Smooth muscle cell (in vitro differentiated cells): ENCODE measurements at regions not wholly inside any gene's neighbourhood (a gene's known extent, or its start where the extent isn't known, plus 50 kb on each side); places are given as distances from the start of the nearest gene placed in this dataset.

Source experiments
- DNase-seq: peaks from one replicate; lab custom pipeline; 2025; ENCODE audit not compliant: unreplicated experiment; lab: John Stamatoyannopoulos, UW
- H2AFZ ChIP-seq: fragments of 200-600 bp; sonication (generic); 2 replicates; pipeline ENCODE4 v1.6.0; 2016; ENCODE audit warnings: antibody characterized with exemption, low read depth, mild to moderate bottlenecking
- H3F3A ChIP-seq: fragments of 200-600 bp; sonication (generic); 2 replicates; pipeline ENCODE4 v1.6.0; 2017; ENCODE audit warnings: antibody characterized with exemption, low read depth
- H3K27ac ChIP-seq: fragments of 200-600 bp; sonication (generic); 2 replicates; pipeline ENCODE4 v1.5.1; 2016; ENCODE audit warnings: low read depth, mild to moderate bottlenecking
- H3K27me3 ChIP-seq: fragments of 200-600 bp; sonication (generic); 2 replicates; pipeline ENCODE4 v1.6.1; 2016; ENCODE audit warnings: low read depth, mild to moderate bottlenecking
- H3K36me3 ChIP-seq: fragments of 200-600 bp; sonication (generic); 2 replicates; pipeline ENCODE4 v1.5.1; 2016; ENCODE audit warnings: low read depth
- H3K4me1 ChIP-seq: fragments of 200-600 bp; sonication (generic); 2 replicates; pipeline ENCODE4 v1.5.1; 2016; ENCODE audit warnings: low read depth
- H3K4me2 ChIP-seq: fragments of 200-600 bp; sonication (generic); 2 replicates; pipeline ENCODE4 v1.6.0; 2016; ENCODE audit warnings: mild to moderate bottlenecking
- H3K4me3 ChIP-seq: fragments of 200-600 bp; sonication (generic); 2 replicates; pipeline ENCODE4 v1.5.1; 2016; ENCODE audit warnings: mild to moderate bottlenecking
- H3K79me2 ChIP-seq: fragments of 200-600 bp; sonication (generic); 2 replicates; pipeline ENCODE4 v1.6.0; 2016; ENCODE audit warnings: low read depth, mild to moderate bottlenecking
- H3K9ac ChIP-seq: fragments of 200-600 bp; sonication (generic); 2 replicates; pipeline ENCODE4 v1.6.0; 2016; ENCODE audit warnings: low read depth
- H3K9me3 ChIP-seq: fragments of 200-600 bp; sonication (generic); replicated peaks from 2 replicates; pipeline ENCODE4 v1.5.1; 2016; ENCODE audit warnings: low read depth
- H4K20me1 ChIP-seq: fragments of 200-600 bp; sonication (generic); 2 replicates; pipeline ENCODE4 v1.6.0; 2016; ENCODE audit warnings: low read depth
- CTCF ChIP-seq: fragments of 200-600 bp; sonication (generic); IDR thresholded peaks from 2 replicates; pipeline ENCODE4 v1.5.1; 2017; ENCODE audit warnings: borderline replicate concordance, mild to moderate bottlenecking, antibody characterized with exemption; ENCODE audit not compliant: insufficient read depth, poor library complexity, severe bottlenecking
- WGBS: methylation state at CpG from one replicate; pipeline ENCODE4 v1.1.7; 2016; ENCODE audit warnings: low lambda C conversion rate; 5-methylcytosine and 5-hydroxymethylcytosine counted together

GRCh38 chr10:33103863-33104379 is 145.9 kb upstream of the ITGB1 start:
- no peak overlapping the region for H2AFZ ChIP-seq
- no peak overlapping the region for H3K9ac ChIP-seq
- no peak overlapping the region for H3K27ac ChIP-seq
- no peak for TF ChIP-seq CTCF
- WGBS, result 92% methylated on average over 5 of the region's 5 CpGs
- no peak overlapping the region for H3K4me2 ChIP-seq
- DNase-seq, result no peak
- H3K4me3 ChIP-seq, result no peak overlapping the region
- no peaks in the 10 kb centered on the region for H4K20me1 ChIP-seq
- H3F3A ChIP-seq, result no peaks in the 10 kb centered on the region
- H3K4me1 ChIP-seq, result no peaks in the 10 kb centered on the region
- H3K27me3 ChIP-seq, result no peaks in the 10 kb centered on the region
- H3K79me2 ChIP-seq, result no peaks in the 10 kb centered on the region
- H3K9me3 ChIP-seq, result no peaks in the 10 kb centered on the region
- no peaks in the 10 kb centered on the region for H3K36me3 ChIP-seq

- WGBS, result 81% methylated on average over 5 of the region's 5 CpGs
- no peak for DNase-seq
- Histone ChIP-seq H3K79me2 (no peaks in the 10 kb centered on the region), H3K27ac (no peak overlapping the region), H2AFZ (no peak overlapping the region), H3K27me3 (no peaks in the 10 kb centered on the region), H3K9me3 (no peaks in the 10 kb centered on the region), H3K4me2 (no peak overlapping the region), H3K36me3 (no peaks in the 10 kb centered on the region), H3F3A (no peaks in the 10 kb centered on the region), H3K4me1 (no peaks in the 10 kb centered on the region), H3K4me3 (no peak overlapping the region), H3K9ac (no peak overlapping the region), H4K20me1 (no peaks in the 10 kb centered on the region)
- TF ChIP-seq CTCF, result no peak
These were observed 144.0 kb upstream of the ITGB1 start for GRCh38 chr10:33102071-33102470.

DNA sequence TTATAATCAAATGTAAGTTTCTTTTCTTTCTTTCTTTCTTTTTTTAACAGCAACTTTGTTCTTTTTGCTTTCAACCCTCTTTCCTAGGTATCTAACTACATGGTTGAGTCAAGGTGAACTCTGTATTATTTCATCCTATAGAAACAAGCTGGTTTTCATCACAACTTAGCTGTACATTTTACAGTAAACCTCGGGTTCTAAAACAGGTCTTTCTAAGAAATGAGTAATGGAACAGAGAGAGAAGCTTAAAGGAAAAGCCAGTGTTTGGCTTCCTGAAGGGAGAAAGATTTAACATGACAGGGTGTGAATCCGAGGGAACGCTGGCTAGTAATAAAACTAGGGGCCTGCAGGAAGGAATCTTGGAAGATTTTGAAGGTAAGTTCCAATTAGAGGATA is 143.4 kb upstream of the ITGB1 start:
- Histone ChIP-seq H3K9me3 (no peaks in the 10 kb centered on the region), H3K79me2 (no peaks in the 10 kb centered on the region), H3K9ac (no peak overlapping the region), H3F3A (no peaks in the 10 kb centered on the region), H3K4me2 (peak overlapping the region; percentile 41), H2AFZ (peak overlapping the region; percentile 58), H3K27ac (peak overlapping the region; percentile 51), H3K4me1 (no peaks in the 10 kb centered on the region), H3K4me3 (no peak overlapping the region), H3K27me3 (no peaks in the 10 kb centered on the region), H3K36me3 (no peaks in the 10 kb centered on the region), H4K20me1 (no peaks in the 10 kb centered on the region)
- no peak for TF ChIP-seq CTCF
- no peak for DNase-seq
- 26% methylated on average over 3 of the region's 3 CpGs for WGBS

DNA sequence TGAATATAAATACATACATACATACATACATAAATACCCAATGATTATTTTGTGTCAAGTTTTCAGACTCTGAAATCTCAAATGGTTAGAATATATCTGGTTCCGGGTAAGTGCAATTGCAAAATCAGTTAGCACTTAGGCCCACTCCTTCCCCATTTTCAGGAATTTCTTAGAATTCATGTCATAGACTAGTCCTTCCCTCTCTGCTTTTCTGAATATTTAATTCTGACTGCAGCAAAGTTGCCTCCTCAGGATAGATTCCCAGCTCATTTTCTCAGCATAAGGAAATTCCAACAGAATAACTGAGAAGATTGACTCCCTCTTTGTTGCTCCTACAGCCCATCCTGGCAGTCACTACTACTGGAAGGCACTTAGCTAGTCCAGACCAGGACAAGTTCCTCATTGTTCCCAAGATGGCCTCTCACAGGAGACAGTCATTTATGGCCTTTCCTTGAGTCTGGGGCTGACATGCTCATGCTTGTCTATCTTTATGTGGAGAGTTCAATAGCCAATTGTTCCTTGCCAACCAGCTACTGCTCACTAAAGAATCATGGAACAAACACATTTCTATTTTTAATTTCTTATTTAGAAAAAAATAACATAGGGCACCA is 142.9 kb upstream of the ITGB1 start:
- H3K4me1 ChIP-seq, result no peaks in the 10 kb centered on the region
- WGBS, result 92% methylated on average over 1 of the region's 1 CpG
- H3K79me2 ChIP-seq, result no peaks in the 10 kb centered on the region
- H3K27ac ChIP-seq, result peak overlapping the region; percentile 51
- H3K9me3 ChIP-seq, result no peaks in the 10 kb centered on the region
- peak overlapping the region; percentile 41 for H3K4me2 ChIP-seq
- no peaks in the 10 kb centered on the region for H3K27me3 ChIP-seq
- DNase-seq, result no peak
- no peaks in the 10 kb centered on the region for H3F3A ChIP-seq
- peak overlapping the region; percentile 58 for H2AFZ ChIP-seq
- no peak for TF ChIP-seq CTCF
- H3K9ac ChIP-seq, result no peak overlapping the region
- H3K36me3 ChIP-seq, result no peaks in the 10 kb centered on the region
- no peak overlapping the region for H3K4me3 ChIP-seq
- no peaks in the 10 kb centered on the region for H4K20me1 ChIP-seq
